Esophagus squamous epithelium (tissue), 4 donors: ENCODE measurements at regions not wholly inside any gene's neighbourhood (a gene's known extent, or its start where the extent isn't known, plus 50 kb on each side); places are given as distances from the start of the nearest gene placed in this dataset.

ENCODE experiments used
- CTCF ChIP-seq, 6 experiments: fragments of 450-650 bp in 4 of 6; fragments of 200-600 bp in 2 of 6; sonication (generic) in 2 of 6; IDR thresholded peaks; one replicate each; pipeline ENCODE4 v1.5.1; 2016 to 2019; ENCODE audit warnings: antibody characterized with exemption in 6 of 6, mild to moderate bottlenecking in 4 of 6, moderate library complexity in 4 of 6
- POLR2A ChIP-seq, 4 donors: fragments of 450-650 bp; IDR thresholded peaks; one replicate each; pipeline ENCODE4 v1.6.1; 2017; ENCODE audit warnings: antibody characterized with exemption in 4 of 4, mild to moderate bottlenecking in 4 of 4, moderate library complexity in 3 of 4

DNA sequence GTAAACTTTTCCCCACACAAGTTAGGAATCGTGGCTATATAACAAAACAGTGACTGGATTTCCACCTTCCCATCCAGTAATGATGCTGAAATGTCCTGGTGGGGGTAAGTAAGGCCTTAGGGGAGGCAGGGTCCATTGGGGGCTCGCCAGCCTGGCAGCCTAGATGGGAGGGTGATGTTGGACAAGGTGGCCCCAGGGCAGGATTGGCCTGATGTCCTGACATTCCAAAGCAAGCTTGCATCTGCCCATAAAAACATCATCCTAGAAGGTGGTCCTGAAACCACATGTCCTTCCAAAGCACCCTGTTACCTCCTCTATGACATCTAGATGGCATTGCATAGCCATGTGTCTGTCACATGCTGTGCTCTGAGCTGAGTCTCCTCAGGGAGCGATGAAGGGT lies 54.1 kb upstream of the RAB6C start:
- TF ChIP-seq CTCF (IDR thresholded peaks at IDR 0.05) (no peak), POLR2A (IDR thresholded peaks at IDR 0.05) (no peak)
